ENCODE measurements at regions not wholly inside any gene's neighbourhood (a gene's known extent, or its start where the extent isn't known, plus 50 kb on each side); places are given as distances from the start of the nearest gene placed in this dataset.

- Histone ChIP-seq H3K27me3 (ENCODE audit: control insufficient read depth in 2 of 2, insufficient read depth in 1 of 2, low read length in 1 of 2) (no peaks in the 10 kb centered on the region), H3K27ac (ENCODE audit: low read depth in 1 of 2, low read length in 1 of 2) (no peak overlapping the region), H3K4me3 (ENCODE audit: low read length in 2 of 2) (no peak overlapping the region), H3K4me1 (ENCODE audit: control insufficient read depth in 2 of 2, insufficient read depth in 2 of 2, low read length in 2 of 2) (peaks cover 0 to 21% of the 10 kb centered on the region in 2 donors), H3K9me3 (ENCODE audit: control insufficient read depth in 2 of 2, insufficient read depth in 1 of 2, low read length in 1 of 2) (no peaks in the 10 kb centered on the region), H3K36me3 (ENCODE audit: control insufficient read depth in 2 of 2, insufficient read depth in 2 of 2, low read length in 1 of 2) (no peaks in the 10 kb centered on the region)
- DNase-seq (ENCODE audit: low read depth in 6 of 9, low spot score in 9 of 9): no peak
- WGBS: 80% methylated on average over 6 of the region's 6 CpGs
Measured at GRCh38 chr11:13896175-13896980, 66.1 kb upstream of the SPON1 start.

GRCh38 chr11:13896981-13897353, 65.6 kb upstream of the SPON1 start:
- no peaks in the 10 kb centered on the region for H3K9me3 ChIP-seq (ENCODE audit: control insufficient read depth in 2 of 2, insufficient read depth in 1 of 2, low read length in 1 of 2)
- peaks cover 0 to 21% of the 10 kb centered on the region in 2 donors for H3K4me1 ChIP-seq (ENCODE audit: control insufficient read depth in 2 of 2, insufficient read depth in 2 of 2, low read length in 2 of 2)
- H3K27me3 ChIP-seq (ENCODE audit: control insufficient read depth in 2 of 2, insufficient read depth in 1 of 2, low read length in 1 of 2): no peaks in the 10 kb centered on the region
- no peak for DNase-seq (ENCODE audit: low read depth in 6 of 9, low spot score in 9 of 9)
- WGBS: 86% methylated on average over 7 of the region's 7 CpGs
- H3K4me3 ChIP-seq (ENCODE audit: low read length in 2 of 2): no peak overlapping the region
- H3K36me3 ChIP-seq (ENCODE audit: control insufficient read depth in 2 of 2, insufficient read depth in 2 of 2, low read length in 1 of 2): no peaks in the 10 kb centered on the region
- no peak overlapping the region for H3K27ac ChIP-seq (ENCODE audit: low read depth in 1 of 2, low read length in 1 of 2)

GRCh38 chr11:13897646-13898276, 64.8 kb upstream of the SPON1 start:
- Histone ChIP-seq H3K4me3 (ENCODE audit: low read length in 2 of 2) (no peak overlapping the region), H3K27me3 (ENCODE audit: control insufficient read depth in 2 of 2, insufficient read depth in 1 of 2, low read length in 1 of 2) (no peaks in the 10 kb centered on the region), H3K9me3 (ENCODE audit: control insufficient read depth in 2 of 2, insufficient read depth in 1 of 2, low read length in 1 of 2) (no peaks in the 10 kb centered on the region), H3K36me3 (ENCODE audit: control insufficient read depth in 2 of 2, insufficient read depth in 2 of 2, low read length in 1 of 2) (no peaks in the 10 kb centered on the region), H3K4me1 (ENCODE audit: control insufficient read depth in 2 of 2, insufficient read depth in 2 of 2, low read length in 2 of 2) (peaks cover 0 to 21% of the 10 kb centered on the region in 2 donors), H3K27ac (ENCODE audit: low read depth in 1 of 2, low read length in 1 of 2) (peak overlapping the region in 1 of 2 donors; percentile 32)
- 16% methylated on average over 6 of the region's 6 CpGs for WGBS
- peak in 1 of 9 donors; percentile 15 for DNase-seq (ENCODE audit: low read depth in 6 of 9, low spot score in 9 of 9)

- DNase-seq (ENCODE audit: low read depth in 6 of 9, low spot score in 9 of 9): no peak
- H3K4me1 ChIP-seq (ENCODE audit: control insufficient read depth in 2 of 2, insufficient read depth in 2 of 2, low read length in 2 of 2): peaks cover 0 to 21% of the 10 kb centered on the region in 2 donors
- no peaks in the 10 kb centered on the region for H3K27me3 ChIP-seq (ENCODE audit: control insufficient read depth in 2 of 2, insufficient read depth in 1 of 2, low read length in 1 of 2)
- no peak overlapping the region for H3K4me3 ChIP-seq (ENCODE audit: low read length in 2 of 2)
- H3K9me3 ChIP-seq (ENCODE audit: control insufficient read depth in 2 of 2, insufficient read depth in 1 of 2, low read length in 1 of 2): no peaks in the 10 kb centered on the region
- no peak overlapping the region for H3K27ac ChIP-seq (ENCODE audit: low read depth in 1 of 2, low read length in 1 of 2)
- no peaks in the 10 kb centered on the region for H3K36me3 ChIP-seq (ENCODE audit: control insufficient read depth in 2 of 2, insufficient read depth in 2 of 2, low read length in 1 of 2)
Measured at GRCh38 chr11:13899603-13900002, 62.9 kb upstream of the SPON1 start.

GRCh38 chr11:13902523-13902922, 60.0 kb upstream of the SPON1 start:
- Histone ChIP-seq H3K27ac (ENCODE audit: low read depth in 1 of 2, low read length in 1 of 2) (no peak overlapping the region), H3K4me1 (ENCODE audit: control insufficient read depth in 2 of 2, insufficient read depth in 2 of 2, low read length in 2 of 2) (peaks cover 0 to 12% of the 10 kb centered on the region in 2 donors), H3K36me3 (ENCODE audit: control insufficient read depth in 2 of 2, insufficient read depth in 2 of 2, low read length in 1 of 2) (no peaks in the 10 kb centered on the region), H3K9me3 (ENCODE audit: control insufficient read depth in 2 of 2, insufficient read depth in 1 of 2, low read length in 1 of 2) (no peaks in the 10 kb centered on the region), H3K4me3 (ENCODE audit: low read length in 2 of 2) (no peak overlapping the region), H3K27me3 (ENCODE audit: control insufficient read depth in 2 of 2, insufficient read depth in 1 of 2, low read length in 1 of 2) (no peaks in the 10 kb centered on the region)
- WGBS: 89% methylated on average over 5 of the region's 5 CpGs
- no peak for DNase-seq (ENCODE audit: low read depth in 6 of 9, low spot score in 9 of 9)

GRCh38 chr11:13905137-13905781, 57.3 kb upstream of the SPON1 start:
- H3K4me3 ChIP-seq (ENCODE audit: low read length in 2 of 2): no peak overlapping the region
- H3K27me3 ChIP-seq (ENCODE audit: control insufficient read depth in 2 of 2, insufficient read depth in 1 of 2, low read length in 1 of 2): no peaks in the 10 kb centered on the region
- H3K9me3 ChIP-seq (ENCODE audit: control insufficient read depth in 2 of 2, insufficient read depth in 1 of 2, low read length in 1 of 2): peaks cover 0 to 1% of the 10 kb centered on the region in 2 donors
- no peak overlapping the region for H3K27ac ChIP-seq (ENCODE audit: low read depth in 1 of 2, low read length in 1 of 2)
- no peak for DNase-seq (ENCODE audit: low read depth in 6 of 9, low spot score in 9 of 9)
- H3K4me1 ChIP-seq (ENCODE audit: control insufficient read depth in 2 of 2, insufficient read depth in 2 of 2, low read length in 2 of 2): no peaks in the 10 kb centered on the region
- 96% methylated on average over 3 of the region's 3 CpGs for WGBS
- H3K36me3 ChIP-seq (ENCODE audit: control insufficient read depth in 2 of 2, insufficient read depth in 2 of 2, low read length in 1 of 2): no peaks in the 10 kb centered on the region

- Histone ChIP-seq H3K4me1 (ENCODE audit: control insufficient read depth in 2 of 2, insufficient read depth in 2 of 2, low read length in 2 of 2) (no peaks in the 10 kb centered on the region), H3K9me3 (ENCODE audit: control insufficient read depth in 2 of 2, insufficient read depth in 1 of 2, low read length in 1 of 2) (peaks cover 0 to 1% of the 10 kb centered on the region in 2 donors), H3K27ac (ENCODE audit: low read depth in 1 of 2, low read length in 1 of 2) (no peak overlapping the region), H3K27me3 (ENCODE audit: control insufficient read depth in 2 of 2, insufficient read depth in 1 of 2, low read length in 1 of 2) (no peaks in the 10 kb centered on the region), H3K36me3 (ENCODE audit: control insufficient read depth in 2 of 2, insufficient read depth in 2 of 2, low read length in 1 of 2) (no peaks in the 10 kb centered on the region), H3K4me3 (ENCODE audit: low read length in 2 of 2) (no peak overlapping the region)
- 45% methylated on average over 4 of the region's 4 CpGs for WGBS
- no peak for DNase-seq (ENCODE audit: low read depth in 6 of 9, low spot score in 9 of 9)
Measured at GRCh38 chr11:13907678-13908077, 54.8 kb upstream of the SPON1 start.

GRCh38 chr11:13908535-13908934, 54.0 kb upstream of the SPON1 start:
- no peaks in the 10 kb centered on the region for H3K36me3 ChIP-seq (ENCODE audit: control insufficient read depth in 2 of 2, insufficient read depth in 2 of 2, low read length in 1 of 2)
- DNase-seq (ENCODE audit: low read depth in 6 of 9, low spot score in 9 of 9): no peak
- peaks cover 0 to 1% of the 10 kb centered on the region in 2 donors for H3K9me3 ChIP-seq (ENCODE audit: control insufficient read depth in 2 of 2, insufficient read depth in 1 of 2, low read length in 1 of 2)
- no peaks in the 10 kb centered on the region for H3K27me3 ChIP-seq (ENCODE audit: control insufficient read depth in 2 of 2, insufficient read depth in 1 of 2, low read length in 1 of 2)
- H3K4me1 ChIP-seq (ENCODE audit: control insufficient read depth in 2 of 2, insufficient read depth in 2 of 2, low read length in 2 of 2): no peaks in the 10 kb centered on the region
- WGBS: 96% methylated on average over 4 of the region's 4 CpGs
- H3K4me3 ChIP-seq (ENCODE audit: low read length in 2 of 2): no peak overlapping the region
- H3K27ac ChIP-seq (ENCODE audit: low read depth in 1 of 2, low read length in 1 of 2): no peak overlapping the region

Data from thymus (tissue), 11 donors.